HG02759 (cell line): ENCODE measurements at regions not wholly inside any gene's neighbourhood (a gene's known extent, or its start where the extent isn't known, plus 50 kb on each side); places are given as distances from the start of the nearest gene placed in this dataset.

Source experiments
- ATAC-seq: cut with Tn5 transposase; IDR thresholded peaks from one replicate; pipeline ENCODE4 v1.9.1; 2021; ENCODE audit warnings: mild to moderate bottlenecking, moderate library complexity; ENCODE audit not compliant: unreplicated experiment

DNA sequence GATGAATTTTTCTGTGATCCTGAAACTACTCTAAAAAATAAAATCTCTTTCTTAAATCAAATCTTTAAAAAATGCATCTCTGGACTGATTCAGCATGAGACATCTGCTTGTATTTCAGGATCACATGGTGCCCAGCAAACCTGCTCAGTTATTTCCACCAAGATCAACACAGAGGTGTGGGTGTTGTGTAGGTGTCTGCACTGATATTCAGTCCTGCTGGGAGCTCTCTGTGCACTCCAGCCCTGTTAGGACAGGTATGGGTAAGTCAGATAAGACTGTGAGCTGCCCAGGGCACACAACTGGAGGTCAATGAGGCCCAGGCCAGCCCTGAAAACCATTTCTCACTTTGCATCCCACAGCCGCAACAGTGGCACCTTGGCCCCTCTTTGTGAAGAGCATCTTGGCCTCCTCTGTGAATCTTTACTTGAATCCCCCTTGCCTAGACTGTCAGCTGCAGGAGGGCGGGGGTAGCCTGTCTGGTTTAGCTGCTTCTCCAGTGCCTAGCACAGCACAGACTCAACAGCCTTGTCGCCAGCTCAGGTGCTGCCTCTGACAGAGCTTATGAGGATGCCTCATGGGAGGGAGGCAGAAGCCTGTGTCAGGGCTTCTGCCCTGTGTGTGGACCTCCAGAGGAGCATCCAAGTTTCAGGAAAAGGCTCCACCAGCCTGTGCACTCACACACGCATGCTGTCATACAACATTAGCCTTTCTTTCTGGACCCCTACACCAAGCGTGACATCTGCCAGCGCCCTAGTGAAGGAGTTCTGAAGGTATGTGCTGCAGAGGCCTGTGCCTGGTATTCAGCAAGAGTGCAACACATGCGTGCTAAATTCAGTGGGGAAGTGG is 187.6 kb upstream of the CST7 start:
- ATAC-seq, result no peak

DNA sequence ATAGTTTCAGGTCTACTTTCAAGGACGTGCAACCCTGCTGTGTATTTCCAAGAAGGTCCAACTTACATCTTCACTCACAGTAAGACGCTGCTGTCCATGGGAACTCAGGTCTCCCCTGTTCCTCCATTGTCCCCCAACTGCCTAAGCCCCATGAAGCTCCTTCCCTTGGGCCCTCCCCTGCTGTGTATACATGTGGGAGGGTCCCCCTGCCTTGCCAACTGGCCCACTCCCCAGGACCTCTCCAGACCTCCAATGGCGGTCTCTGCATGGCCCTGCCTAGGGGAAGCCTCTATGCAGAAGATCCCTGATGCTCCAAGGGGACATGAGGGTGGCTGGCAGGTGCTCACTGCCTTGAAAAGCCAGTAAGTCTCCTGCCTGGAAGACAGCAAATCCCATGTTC is 186.7 kb upstream of the CST7 start:
- ATAC-seq, result no peak

DNA sequence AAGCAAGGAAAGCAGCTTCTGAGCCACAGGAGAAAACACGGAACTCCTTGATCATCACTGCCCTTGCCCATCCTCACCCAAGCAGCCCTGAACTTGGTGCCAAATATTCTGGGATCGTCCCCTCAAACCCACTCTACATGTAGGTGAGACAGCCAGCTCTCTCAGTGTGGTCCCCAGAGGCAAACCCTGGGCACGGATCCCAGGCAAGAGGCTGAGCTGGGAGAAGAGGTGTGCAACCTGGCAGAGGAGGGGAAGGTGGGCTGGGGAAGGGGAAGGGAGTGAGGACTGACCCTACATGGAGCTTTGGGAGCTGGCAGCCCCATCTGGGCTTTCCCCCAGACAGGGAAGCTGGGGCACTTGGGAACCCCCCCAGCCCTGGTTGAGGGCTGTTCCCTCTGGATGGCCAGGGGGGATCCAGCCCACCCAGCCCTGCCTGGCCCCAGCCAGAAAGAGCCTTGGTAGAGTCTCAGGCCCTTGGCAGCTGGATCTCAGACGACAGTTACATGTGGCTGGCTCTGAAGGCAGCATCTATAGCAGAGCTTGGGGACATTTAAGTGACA is 186.2 kb upstream of the CST7 start:
- ATAC-seq, result no peak

DNA sequence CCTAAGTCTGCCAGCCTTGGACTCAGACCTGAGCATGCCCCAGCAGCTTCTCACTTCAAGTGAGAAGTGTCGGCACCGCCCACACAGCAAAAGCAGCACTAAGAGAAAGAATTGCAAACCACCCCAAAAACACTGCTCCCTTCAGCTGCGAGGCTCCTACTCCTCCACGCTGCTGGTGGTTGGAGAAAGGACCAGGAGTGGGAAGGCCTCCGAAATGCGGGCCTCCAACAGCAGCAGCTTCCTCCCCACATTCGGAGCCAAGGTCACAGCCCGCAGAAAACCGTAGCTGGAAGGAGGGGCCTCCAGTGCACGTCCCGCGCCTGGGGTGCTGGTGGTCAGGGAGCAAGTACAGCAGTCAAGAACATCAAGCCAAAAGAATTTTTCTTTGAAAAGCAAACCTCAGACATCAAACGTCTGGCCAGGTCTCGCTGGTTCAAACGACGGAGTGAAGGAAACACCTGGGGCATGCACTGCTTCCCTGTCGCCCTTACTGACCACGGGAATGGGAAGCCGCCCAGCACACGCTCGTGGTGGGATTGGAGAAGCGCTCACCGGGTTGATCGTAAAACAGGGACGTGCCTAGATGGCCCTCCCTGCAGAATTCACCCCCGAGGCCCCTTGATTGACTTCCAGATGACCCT is 185.6 kb upstream of the CST7 start:
- ATAC-seq, result no peak

DNA sequence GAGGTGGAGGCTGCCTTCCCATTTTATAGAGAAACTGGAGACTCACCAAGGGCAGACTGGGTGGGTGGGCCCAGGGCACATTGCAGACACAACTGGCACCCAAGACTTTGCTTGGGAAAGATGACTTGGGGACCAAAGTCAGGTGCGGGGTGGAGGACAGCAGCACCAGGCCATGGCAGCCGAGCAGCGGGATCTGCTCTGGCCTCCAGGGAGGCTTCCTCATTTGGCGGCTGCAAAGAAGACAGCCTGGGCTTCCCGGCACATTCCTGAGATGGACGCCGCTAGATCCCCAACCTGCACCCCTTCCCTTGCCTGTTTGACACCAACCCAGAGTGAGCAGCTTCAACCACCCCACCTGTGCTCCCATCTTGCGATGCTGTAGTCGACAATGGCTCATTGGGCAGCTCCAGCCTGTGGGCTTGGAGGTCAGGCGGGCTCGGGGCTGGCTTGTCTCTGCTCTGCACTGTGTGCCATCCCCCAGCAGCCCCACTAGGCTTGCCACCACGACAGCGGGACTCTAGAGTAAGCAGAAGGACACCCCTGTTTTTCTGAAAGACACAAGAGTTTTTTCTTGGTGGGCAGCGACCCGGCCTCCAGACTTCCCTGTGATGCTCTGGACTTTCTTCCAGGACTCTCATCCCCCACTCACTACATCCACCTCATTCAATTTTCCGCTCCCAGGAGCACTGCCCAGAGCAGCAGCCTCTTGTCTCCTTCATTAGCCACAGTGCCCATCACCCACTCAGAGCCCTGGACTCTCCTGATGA is 184.9 kb upstream of the CST7 start:
- no peak for ATAC-seq

DNA sequence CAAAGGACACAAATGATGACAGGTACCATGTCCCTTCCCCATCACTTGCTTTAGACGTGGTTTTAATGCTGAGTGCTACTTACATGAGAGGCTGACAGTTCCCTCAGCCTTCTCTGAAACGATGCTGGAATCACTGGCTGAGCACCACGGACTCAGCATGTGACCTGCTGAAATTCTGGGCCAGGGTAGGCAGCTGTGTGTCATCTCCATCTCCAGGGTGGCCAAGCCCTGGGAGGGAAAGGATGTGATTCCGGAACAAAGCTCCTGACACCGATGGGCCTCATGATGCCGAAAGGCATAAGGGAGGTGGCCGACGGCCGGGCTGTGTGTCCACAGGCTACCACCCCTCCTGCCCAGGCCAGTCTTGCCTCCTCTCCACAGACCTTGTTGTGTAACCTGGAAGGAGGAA is 184.3 kb upstream of the CST7 start:
- no peak for ATAC-seq

DNA sequence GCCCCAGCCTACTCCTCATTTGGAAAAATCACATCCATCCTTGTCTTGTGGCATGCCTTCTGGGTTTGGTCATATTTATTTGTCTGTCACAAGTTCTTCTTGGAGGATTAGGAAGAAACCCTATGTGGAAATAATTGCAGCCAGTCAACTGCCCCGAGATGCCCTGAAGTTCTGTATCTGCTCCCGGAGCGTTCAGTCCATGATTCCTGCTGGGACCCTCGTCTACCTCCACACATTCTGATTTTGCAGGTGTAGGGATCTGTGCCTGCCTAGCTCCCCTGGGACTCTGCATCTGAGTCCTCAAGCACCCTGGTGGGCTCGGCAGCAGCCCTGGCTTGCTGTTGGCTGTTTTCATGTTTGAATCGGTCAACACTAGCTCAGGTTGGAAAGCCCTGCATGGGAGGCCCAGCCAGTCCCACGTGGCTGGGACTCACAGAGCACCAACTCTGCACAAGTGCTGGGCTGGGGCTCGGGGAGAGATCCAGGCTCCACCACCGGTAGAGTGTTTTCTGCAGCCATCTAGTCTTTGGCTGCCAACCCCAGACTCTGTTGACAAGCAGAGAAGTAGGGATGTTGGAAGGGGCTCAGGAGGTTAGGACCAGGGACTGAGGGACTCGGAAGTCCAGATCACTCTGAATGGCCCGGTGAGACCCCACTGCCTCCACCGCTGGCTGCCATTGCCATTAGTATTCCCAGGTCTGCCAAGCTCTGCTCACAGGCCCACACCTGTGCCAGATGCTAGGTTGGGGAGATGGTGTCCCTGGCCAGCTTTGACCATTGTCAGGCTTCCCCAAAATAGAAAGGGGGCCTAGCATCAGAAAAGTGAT is 183.5 kb upstream of the CST7 start:
- ATAC-seq, result no peak

DNA sequence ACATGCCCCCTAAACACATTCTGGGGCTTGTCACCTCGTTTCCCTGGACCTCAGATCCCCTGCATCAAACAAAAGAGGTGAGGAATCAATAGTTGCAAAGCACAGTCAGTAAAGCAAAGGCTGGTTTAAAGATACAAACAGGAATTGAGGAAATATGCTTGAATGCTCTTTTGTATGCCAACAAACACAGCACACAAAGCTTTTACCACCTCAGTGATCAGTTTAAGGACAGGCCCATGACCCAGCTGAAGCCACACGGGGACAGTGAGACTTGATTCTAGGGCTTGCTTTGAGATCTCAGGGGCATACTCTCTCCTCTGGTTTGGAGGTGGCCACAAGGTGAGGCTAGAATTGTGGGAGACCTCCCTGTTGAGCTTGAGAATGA is 182.9 kb upstream of the CST7 start:
- ATAC-seq, result no peak

DNA sequence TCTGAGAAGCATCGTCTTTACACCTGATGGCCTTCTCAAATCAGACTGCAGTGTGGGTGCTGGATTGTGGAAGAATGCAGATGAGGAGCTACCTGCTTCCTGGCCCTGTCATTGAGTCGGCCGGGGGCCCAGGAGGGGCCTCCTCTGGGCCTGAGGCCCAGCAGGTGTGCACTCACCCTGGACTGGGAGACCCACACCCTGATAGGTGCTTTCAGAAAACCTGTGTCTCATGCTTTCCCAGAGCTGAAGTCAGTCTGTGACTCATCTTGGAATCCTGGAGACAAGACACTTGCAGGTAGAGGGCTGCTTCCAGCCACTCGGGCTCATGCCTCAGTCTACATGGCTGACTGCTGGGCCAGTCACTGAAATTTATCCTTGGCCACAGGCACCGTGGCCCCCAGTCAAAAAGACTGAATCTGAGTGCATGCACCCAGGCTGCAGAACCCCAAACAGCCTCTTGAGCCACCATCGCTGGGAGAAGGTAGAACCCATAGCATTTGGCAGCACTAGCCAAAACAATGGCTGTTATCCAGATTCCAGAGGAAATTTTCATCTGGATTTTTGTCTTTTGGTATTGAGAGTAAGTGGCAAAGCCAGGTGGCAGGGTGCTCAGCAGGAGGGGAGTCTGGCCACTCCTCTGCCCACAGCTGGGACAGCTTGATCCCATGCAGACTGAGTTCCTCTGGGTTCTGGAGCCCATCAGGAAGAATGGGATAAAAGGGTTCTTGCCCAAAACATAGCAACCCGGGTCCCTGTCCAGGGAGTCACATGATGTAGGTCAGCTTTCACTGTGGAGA is 182.0 kb upstream of the CST7 start:
- ATAC-seq, result no peak

DNA sequence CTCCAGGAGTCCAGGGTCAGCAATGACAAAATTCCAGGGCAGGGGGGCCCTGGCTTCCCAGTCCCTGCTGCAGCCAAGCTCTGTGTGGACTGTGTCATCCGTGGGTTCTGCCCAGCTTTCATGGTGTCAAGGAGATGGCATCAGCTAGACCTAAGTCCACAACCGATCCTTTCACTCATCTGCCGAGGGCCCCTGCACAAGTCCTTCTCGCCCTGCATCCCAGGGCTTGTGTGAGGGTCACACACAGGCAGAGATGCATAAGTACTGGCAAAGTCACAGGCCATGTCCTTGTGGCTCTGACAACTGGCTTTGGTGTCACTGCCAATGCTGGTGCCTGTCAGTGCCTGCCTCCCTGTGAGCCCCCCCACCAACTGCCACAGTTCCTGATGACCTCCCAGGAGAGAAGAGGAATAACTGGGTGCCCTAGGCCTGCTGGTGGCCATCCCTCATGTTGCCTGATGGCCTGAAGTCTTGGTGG is 181.4 kb upstream of the CST7 start:
- ATAC-seq, result no peak

DNA sequence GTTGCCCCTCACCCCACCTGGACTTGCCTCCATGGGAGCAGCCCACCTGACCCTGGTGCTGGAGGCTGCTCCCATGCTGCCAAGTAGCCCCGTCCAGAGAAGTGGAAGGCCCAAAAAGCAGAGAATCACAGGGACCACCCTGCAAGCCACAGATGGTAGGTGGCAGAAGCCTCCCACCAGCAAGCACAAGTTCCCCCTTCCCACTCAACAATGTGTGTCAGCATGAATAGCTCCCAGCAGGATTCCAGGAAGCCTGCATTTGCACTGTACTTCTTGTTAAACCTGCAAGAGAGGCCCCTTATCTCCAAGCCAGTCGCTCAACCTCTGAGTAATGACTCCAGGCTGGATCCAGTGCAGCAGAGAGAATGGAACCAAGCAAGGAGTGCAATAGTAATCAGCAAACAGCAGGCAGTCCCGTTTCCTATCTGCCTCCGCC is 180.8 kb upstream of the CST7 start:
- no peak for ATAC-seq

DNA sequence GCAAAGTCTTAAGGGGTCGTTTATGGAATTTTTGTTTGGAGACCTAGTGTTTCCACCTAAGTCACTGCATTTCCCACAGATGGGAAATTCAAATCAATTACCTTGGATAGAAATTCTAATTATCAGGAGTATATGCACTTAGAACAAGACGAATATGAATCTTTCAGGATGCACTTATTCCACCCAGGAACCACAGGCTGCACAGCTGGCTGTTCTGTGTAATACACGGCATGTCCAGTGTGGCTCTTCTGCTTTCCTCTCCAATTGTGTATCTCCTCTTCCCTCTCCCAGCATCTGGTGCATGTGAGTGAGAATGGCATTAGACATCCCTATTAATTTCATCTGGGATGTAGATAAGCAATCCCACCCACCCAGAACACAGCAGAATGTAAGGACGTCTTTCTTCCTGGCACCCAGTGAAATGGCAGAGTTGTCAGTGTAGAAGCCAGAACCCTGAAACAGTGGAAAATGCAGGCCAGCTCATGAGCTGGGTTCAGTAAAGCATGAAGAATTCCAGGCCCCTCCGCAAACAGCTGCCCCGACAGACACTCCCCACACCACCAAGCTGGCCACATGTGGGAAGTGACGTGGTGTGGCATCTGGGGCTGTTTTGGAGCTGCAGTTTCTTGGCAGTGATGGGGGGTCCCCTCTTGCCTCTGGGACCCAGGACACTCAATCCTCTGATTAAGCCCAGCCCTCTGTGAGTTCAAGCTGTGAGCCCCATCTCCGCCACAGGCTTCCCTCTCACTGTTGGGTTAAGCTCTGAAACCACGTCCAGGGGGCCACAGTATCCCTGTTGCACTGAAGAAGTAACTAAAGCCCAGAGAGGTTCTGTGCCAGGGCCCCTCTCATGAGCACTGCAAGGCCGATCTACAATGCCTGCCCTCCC is 180.1 kb upstream of the CST7 start:
- no peak for ATAC-seq

DNA sequence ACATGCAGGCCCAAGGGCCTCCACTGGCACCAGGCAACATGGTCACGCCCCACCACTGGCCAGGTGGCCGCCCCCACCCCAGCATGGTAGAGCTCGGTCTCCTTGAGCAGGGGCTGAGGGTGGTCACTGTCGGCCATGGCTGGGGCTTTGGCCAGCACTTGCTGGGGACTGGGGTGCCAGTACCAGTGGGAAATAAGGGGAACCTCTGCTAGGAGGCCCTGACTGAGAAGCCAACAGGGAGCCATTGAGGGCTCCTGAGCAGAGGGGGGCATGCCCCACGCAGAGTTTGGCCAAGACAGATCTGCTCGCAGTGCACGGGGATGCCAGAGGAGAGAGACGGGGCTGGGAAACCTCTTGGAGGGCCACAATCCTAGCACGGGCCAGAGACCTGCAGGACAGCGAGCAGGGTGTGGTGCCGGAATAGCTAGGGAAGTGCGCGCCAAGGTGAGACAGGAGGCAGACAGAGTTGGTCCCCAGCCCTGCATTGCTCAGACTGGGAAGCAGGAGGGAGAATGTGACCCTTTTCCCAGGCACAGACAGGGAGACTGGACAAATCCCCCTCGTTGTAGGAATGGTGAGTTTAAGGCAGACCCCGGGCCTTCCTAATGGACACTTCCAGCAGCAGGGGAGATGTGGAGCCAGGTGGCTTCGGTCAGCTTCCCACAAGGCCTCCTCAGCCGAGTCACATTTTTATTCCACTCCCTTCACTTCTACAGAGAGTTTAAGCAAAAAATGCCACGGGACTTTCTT is 179.0 kb upstream of the CST7 start:
- ATAC-seq, result no peak

DNA sequence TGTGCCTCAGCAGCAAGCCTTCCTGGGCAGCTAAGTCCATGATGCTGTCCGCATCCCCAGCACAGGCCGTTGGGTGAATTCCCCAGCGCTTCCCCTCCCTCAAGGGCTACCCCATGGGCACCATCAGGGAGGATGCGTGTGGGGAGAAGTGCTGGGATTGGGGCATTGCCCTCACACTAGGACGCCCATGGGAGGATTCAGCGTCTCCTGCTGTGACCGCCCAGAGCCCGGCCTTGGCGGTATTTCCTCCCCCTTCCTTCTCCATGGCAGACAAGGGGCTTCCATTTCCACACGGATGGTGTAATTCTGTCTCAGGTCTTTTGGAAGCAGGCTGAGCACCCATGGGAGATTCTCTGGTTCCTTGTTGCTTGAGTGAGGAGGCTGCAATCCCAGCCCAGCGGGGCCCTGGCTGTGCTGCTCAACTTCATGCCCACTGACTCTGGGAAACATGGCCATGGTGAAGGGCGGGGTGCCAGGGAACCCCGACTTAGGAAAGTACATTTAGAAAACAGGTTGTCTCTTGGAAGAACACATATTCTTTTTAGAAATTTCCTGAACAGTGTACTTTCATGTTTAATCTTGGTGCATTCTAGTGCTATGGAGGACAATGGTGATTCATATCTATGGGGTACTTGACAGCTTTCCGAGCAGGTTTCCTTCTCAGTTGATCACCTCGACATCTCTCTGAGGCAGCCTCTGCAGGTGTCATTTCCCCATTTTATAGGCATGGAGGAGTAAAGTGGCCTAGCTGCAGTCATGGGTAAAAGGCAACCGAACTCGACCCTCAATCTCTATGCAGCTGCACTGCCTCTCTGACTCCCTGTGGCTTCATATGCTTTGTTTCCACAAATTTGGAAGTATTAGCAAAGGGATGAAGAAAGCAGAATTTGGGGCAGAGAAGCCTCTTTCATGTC is 178.2 kb upstream of the CST7 start:
- ATAC-seq, result no peak

DNA sequence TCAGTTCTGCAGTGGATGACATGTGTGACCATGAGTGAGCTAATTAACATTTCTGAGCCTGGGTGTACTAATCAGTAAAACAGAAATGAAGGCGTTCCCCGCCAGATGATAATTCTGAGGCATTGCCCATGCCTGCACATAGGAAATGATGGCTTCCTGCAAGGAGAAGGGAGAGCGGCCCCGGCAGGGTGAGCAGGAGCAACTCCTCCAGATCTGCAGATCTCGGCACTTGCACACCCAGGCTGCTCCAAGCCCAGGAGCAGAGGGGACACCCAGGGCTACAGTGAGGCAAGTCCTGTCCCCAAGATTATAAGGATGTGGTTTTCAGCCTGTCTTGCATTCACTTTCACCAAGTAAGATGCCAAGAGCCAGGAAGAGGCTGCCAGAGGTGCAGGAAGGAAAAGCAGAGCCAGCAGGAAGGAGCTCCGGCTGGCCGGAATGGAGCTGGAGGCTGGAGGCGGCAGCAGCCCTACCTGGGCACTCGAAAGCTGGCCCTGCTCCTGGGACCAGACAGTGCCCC is 177.5 kb upstream of the CST7 start:
- ATAC-seq, result no peak

DNA sequence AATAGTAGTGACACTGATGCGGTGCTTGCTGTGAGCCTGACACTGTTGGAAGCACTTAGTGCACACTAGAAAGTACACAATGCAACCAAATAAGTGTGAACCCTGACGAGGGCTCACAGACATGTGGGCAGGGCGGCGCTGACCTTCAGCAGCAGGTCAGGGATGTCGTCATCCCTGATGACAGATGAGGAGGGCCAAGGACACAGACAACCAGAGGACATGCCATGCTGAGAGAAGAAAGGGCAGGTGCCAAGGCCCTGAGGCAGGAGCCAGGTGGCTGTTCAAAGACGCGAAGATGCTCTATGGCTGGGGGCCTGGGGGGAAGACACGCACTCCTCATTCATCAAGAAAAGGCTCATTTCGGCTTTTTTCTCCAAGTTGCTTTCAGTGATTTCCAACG is 176.4 kb upstream of the CST7 start:
- no peak for ATAC-seq

DNA sequence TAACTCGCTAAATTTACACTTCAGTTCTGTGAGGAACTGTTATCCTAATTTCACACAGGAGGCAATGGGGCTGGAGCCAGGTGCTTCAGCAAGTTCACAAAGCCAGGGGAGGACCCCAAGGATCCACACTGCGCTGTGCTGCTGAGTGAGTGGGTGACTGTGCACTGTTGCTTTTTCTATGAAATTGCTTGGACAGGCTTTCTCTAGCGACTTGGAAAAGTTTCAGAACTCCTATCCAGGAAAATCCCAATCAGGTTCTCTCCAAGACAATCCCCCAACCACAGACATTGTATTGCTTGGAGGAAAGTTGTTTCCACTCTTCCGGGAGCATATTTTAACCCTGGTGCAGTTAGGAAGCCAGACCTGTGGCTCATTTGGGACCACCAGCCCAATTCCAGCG is 175.9 kb upstream of the CST7 start:
- no peak for ATAC-seq
